Stimulated activated CD8-positive, alpha-beta memory T cell treated with anti-CD3 and anti-CD28 coated beads, Interleukin-12 subunit alpha, Interleukin-12 subunit beta, amount 100 ng/mL, for 1 hour (primary cell): ENCODE measurements at regions not wholly inside any gene's neighbourhood (a gene's known extent, or its start where the extent isn't known, plus 50 kb on each side); places are given as distances from the start of the nearest gene placed in this dataset.

Source experiments
- DNase-seq: peaks from one replicate; pipeline ENCODE4 v3.0.0-alpha.2; 2020; ENCODE audit warnings: low read depth

DNA sequence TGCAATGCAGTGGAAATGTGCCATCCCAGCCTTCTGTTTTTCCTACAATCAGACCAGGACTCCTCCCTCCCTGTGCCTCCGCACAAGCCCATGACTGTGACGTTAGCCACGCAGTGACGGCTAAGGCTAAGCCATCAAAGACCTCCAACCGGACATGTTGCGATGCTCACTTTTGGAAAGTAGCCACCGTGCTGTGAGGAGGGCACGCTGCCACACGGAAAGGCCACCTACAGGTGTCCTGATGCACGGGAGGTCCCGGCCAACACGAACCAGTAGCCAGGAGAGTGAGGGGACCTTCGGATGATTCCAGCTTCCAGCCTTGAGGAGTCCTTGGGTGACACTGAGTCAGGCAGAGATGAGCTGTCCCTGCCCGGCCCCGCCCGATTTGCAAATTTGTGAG lies 53.9 kb downstream of the FOXL1 start:
- DNase-seq, result no peak

DNA sequence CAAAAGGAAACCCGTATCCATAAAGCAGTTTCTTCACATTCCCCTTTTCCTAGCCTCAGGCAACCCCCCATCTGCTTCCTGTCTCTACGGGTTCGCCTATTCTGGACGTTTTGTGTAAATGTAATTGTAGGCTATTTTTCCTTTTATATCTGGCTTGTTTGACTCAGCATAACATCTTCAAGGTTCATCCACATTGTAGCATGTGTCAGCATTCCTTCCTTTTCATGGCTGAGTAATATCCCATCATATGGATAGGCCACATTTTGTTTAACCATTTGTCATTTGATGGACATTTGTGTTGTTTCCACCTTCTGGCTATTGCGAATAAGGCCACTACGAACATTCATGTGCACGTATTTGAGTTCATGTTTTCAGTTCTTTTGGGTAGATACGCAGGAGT lies 54.6 kb downstream of the FOXL1 start:
- DNase-seq, result no peak

- DNase-seq, result no peak
These were observed 55.9 kb downstream of the FOXL1 start for GRCh38 chr16:86634292-86634691.

- DNase-seq, result no peak
These were observed 57.0 kb downstream of the FOXL1 start for GRCh38 chr16:86635176-86635876.

- no peak for DNase-seq
These were observed 57.6 kb downstream of the FOXL1 start for GRCh38 chr16:86635926-86636325.

DNA sequence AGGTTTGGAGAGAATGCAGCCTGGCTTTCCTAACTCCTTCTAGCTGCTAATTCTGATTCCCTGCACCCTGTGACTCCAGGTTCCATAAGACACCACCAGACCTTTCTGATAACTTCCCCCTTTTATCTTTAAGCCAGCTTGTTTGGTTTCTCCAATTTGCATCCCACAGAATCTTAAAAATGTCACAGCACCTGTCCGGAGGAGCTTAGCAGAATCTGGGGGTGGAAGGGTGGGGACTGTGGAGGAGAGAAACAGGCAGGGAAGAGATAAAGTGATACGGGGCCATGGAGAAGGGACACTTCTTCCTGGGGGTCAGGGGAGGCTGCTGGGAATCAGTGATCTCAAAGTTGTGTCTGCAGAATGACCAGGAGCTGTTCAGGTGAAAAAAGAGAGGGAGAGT lies 59.4 kb downstream of the FOXL1 start:
- DNase-seq, result no peak

- no peak for DNase-seq
These were observed 60.3 kb downstream of the FOXL1 start for GRCh38 chr16:86638642-86639041.

GRCh38 chr16:86639354-86639753 lies 61.0 kb downstream of the FOXL1 start:
- DNase-seq, result no peak

DNA sequence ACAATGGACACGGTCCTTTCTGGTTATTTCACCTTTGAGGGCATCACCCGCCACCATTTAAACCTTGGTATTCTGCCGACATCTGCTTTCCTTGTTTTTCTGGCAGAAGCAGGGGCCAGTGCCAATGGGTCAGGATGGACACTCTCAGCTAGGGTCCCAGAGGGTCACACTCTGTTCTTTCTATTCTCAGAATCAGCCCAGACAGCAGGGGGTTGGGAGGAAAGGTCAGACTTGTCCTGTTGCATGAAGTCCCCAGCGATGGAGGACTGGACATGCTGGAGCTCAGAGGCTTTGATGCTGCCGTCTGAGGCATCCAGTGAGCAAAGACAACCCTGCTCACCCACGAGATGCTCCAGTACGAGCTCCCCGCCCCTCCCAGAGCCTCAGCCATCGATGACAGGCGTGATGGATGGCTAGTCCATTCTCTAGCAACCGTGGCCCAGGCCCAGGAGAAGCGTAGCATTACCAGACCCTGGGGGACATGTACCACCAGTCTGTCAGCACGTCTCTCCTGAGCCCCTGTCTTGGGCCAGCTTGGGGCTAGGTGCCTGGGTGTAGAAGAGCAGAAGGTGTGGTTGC lies 62.0 kb downstream of the FOXL1 start:
- DNase-seq, result no peak

DNA sequence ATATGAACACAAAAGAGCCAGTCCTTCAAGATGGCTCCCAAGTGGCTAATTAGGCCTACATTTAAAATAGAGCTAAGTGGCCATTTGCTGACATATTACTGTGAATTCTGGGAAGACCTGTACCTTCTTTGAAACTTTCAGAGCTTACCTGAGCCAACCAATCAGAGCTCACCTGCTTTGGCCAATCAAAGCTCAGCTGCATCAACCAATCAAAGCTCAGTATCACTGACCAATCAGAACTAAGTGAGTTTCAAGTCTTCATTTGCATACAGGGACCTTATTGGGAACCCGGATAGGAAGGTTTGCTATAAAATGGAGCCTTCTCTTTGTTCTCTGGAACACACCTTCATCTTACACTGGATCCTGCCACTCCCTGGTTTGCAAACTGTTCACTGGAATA lies 63.7 kb downstream of the FOXL1 start:
- DNase-seq, result no peak

- DNase-seq, result no peak
These were observed 65.3 kb downstream of the FOXL1 start for GRCh38 chr16:86643671-86644070.

DNA sequence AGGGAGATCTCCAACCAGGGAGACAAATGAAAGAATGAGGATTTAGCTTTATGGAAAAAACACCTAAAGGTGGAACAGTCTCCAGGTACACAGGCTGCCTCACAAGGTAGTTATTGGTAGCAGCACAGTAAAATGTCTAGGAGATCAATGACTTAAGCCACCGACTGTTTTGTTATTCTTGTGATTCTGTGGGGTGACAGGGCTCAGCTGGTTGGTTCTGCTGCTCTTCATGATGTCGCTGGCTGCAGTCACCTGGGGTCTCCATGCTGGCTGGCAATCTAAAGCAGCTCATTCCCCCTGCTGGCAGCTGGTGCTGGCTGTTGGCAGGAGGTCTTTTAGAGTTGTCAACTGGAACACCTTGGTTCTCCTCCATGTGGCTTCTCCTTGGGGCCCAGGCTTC lies 69.2 kb downstream of the FOXL1 start:
- DNase-seq, result no peak

- no peak for DNase-seq
These were observed 71.5 kb downstream of the FOXL1 start for GRCh38 chr16:86649875-86650274.

DNA sequence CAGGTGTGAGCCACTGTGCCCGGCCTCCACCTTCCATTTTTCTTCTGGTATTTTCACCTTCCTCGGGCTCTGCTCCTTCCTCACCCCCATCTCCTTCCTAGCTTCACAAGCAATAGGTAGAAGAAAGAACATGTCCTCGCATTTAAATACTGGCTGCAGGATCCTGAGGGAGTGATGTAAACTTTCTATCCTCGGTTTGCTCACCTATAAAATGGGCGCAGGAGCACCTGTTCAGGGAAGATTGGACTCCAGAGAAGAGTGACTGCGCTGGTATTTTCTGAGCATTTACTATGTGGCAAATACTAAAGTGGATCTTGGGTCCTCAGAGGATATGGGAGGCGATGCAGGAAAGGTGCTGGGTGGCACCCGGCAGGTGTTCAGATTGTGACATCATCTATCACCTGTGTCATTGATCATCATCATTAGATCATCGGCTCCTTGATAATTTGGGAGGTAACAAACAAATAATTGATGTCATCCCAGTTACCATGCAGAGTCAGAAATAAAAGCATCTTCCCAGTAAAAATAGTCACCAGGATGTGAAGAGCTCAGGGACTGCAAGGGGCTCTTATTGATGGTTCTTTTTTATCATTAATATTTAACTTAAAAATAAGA lies 72.8 kb downstream of the FOXL1 start:
- DNase-seq, result no peak

GRCh38 chr16:86651823-86652222 lies 73.5 kb downstream of the FOXL1 start:
- no peak for DNase-seq

GRCh38 chr16:86653285-86654006 lies 75.1 kb downstream of the FOXL1 start:
- no peak for DNase-seq

DNA sequence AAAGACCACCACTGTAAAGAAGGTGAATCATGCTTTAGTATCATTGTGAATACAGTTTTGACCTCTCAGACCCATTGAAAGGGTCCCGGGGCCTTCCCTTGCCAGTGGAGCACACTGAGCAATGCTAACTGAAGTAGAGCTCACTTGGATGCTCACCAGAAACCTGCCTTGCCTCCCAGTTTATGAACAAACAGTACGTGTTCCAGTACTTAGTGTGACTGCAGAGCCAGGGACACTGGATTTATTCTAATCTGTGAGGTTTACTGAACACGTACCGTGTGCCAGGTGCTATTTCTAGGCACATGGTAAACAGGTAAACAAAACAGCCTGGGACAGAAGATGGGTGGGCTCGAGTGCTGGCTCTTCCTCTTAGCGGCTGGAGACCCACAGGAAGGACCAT lies 79.6 kb downstream of the FOXL1 start:
- no peak for DNase-seq

DNA sequence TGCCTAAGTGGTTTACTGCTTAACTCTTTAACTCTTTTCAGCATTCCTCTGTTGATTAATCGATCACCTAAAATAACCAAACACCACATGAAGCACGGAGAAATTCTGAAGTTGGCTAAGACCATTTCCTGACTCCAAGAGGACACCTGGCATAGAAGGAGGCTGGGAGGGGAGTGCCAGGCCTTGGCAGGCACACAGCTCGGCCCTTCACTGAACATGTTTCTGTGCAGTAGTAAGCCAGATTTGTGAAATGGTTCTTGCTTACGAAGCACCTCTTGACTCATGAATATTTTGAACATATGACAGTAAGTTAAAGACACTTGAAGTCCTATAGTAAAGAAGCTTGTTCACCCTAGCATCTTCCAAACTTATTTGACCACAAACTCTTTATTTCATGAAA lies 82.3 kb downstream of the FOXL1 start:
- DNase-seq, result no peak

GRCh38 chr16:86661706-86662105 lies 83.4 kb downstream of the FOXL1 start:
- DNase-seq, result no peak

DNA sequence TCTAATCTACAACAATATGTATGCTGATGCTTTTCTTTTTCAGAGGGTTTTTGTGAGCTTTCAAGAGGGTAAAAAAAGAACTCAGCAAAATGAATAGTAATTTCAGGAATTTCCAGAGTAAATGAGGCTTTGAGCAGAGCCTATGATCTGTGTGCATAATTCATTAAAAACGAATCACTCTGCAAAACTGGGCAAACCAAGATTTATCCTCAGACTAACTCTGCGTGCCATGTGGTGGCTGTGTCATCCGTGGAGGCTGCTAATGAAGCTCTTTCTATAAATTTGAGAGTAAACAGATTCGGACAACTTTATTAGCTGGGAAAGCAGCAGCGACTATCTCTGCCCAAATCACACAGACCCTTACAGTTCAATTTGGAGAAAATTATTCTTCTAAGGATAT lies 83.8 kb downstream of the FOXL1 start:
- DNase-seq, result no peak

- no peak for DNase-seq
These were observed 84.4 kb downstream of the FOXL1 start for GRCh38 chr16:86662740-86663139.

DNA sequence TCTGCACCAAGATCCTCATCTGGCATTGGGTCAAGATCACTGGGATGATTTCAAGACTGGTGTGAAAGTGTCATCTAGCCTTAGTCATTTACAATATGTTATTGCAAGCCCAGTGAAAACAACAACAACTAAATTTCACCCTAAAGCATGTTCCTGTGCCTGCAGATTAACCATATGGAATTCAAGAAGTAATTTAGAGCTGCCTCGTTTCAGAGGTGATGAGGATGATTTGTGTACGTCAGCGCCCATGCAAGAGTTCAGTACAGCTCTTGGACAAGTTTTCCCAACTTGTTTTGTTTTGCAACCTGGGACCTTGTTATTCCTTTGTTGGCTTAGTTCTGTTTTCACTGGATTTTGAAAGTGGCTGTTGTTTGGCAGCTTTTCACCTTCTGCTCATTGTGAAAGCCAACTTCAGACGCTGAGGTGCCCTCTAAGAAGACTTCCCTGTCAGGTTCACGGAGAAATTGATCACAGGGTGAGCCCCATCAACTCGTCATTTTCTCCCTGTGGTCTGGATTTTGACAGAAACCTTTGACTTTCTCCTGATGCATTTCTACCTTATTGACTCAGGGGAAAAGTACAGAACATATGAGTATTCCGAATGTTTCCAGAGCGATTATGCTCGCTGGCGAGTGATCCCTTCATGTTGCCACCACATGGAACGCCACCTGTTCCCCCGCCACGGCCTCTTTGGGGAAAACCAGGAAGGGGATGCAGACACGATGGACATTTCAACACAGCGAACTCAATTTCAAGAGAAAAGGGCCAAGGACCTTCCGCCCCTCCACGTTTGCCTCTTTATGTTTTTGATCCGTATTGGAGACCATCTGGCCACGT lies 85.6 kb downstream of the FOXL1 start:
- no peak for DNase-seq
